ENCODE measurements at regions not wholly inside any gene's neighbourhood (a gene's known extent, or its start where the extent isn't known, plus 50 kb on each side); places are given as distances from the start of the nearest gene placed in this dataset.

DNA sequence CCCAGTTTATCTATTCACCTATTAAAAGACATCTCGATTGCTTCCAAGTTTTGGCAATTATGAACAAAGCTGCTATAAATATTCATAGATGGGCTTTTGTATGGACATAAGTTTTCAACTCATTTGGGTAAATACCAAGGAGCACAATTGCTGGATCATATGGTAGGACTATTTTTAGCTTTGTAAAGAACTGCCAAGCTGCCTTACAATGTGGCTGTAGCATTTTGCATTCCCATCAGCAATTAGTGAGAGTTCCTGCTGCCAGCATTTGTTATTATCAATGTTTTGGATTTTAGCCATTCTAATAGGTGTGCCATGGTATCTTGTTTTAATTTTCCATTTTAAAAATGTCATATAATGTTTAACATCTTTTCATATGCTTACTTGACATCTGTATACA, 475.6 kb upstream of the NCAM2 start:
- TF ChIP-seq SUZ12 (IDR thresholded peaks at IDR 0.05; ENCODE audit: extremely low read depth, insufficient read depth, insufficient read length) (no peak), ZNF274 (IDR thresholded peaks at IDR 0.05; ENCODE audit: low read depth, low read length) (no peak), YY1 (IDR thresholded peaks at IDR 0.05; ENCODE audit: insufficient read depth, insufficient read length) (no peak)

All from NT2/D1 (cell line).